NCI-H345 treated with DMSO at 0.1 percent for 48 hours (cell line): ENCODE measurements at regions not wholly inside any gene's neighbourhood (a gene's known extent, or its start where the extent isn't known, plus 50 kb on each side); places are given as distances from the start of the nearest gene placed in this dataset.

Experiments used
- DNase-seq: peaks from one replicate; lab custom pipeline; 2025; ENCODE audit not compliant: unreplicated experiment; lab: John Stamatoyannopoulos, UW

DNA sequence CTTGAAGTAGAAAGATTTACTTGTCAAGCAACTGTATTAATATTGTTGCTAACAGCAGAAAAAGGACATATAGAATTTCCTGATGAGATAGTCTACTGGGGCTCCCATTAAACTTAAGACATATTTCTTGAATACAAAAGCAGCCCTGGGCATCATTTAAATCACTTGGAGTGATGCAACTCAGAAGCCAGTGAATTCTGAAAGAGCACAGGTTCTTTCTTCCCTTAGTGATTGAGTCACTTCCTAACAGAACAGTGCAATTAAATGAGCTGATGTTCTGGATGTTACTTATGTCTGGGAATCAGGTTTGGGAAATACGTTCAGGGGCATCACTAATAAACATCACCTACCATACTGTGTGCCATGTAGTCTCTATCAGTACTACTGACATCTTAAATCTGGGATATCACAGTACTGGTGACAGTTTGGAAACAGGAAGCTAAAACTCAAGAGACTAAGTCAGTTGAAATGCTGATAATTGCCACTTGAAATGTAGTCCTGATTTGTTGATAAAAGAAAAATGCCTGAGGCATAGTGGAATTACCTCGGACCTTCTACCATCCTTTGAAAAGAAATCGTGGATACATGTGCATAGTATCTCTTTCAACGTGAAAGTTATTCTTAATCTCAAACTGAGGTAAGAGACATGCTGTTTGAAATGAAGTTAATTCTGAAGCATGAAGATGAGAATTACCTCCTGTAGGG is 249.2 kb upstream of the GPRIN3 start:
- no peak for DNase-seq

GRCh38 chr4:89551191-89551590 is 243.6 kb upstream of the GPRIN3 start:
- DNase-seq = no peak

- DNase-seq = no peak
Measured at GRCh38 chr4:89549907-89550306, 242.3 kb upstream of the GPRIN3 start.

- DNase-seq = no peak
Measured at GRCh38 chr4:89545315-89545714, 237.7 kb upstream of the GPRIN3 start.

GRCh38 chr4:89541998-89542397 is 234.4 kb upstream of the GPRIN3 start:
- no peak for DNase-seq

DNA sequence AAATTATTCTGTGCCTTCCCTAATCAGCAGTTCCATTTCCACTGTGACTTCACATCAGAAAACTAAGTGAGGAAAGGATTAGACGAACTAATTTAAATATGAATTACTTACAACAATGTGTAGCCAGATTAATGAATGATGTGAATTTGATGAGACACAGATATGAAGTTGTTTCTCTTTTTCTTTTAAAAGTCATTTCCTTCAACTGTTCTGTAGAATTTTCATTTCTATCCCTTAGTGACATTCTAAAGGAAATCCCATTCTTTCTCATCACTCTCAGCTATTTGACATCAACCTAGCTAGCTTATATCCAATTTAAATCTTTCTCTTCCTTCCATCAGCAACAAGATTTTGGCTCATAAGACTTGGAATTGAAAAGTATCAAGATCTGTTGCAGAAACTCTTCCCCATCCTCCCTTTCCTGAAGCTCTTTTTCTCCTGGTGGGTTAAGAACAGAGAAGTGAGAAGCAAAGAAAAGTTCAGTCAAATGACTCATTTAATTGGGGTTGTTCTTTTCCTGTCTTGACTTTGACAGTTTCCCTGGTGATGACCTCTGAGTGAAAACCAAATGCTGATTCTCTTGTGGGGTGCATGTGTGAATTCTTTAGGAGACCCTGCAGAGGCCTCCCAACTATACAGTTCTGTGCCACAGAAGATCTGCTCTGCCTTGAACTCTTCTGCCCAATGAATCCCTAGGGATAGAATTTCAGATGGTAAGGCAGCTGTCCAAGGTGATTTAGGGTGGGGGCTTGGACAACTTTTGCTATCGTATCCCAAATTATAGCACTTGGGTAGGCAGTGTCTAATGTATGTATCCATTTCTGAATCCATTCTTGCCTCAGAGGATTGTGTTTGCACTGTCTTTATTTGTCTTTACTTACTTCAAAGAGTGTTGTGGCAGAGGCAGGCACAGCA is 232.5 kb upstream of the GPRIN3 start:
- DNase-seq = no peak

- DNase-seq = no peak
Measured at GRCh38 chr4:89539374-89539773, 231.8 kb upstream of the GPRIN3 start.

DNA sequence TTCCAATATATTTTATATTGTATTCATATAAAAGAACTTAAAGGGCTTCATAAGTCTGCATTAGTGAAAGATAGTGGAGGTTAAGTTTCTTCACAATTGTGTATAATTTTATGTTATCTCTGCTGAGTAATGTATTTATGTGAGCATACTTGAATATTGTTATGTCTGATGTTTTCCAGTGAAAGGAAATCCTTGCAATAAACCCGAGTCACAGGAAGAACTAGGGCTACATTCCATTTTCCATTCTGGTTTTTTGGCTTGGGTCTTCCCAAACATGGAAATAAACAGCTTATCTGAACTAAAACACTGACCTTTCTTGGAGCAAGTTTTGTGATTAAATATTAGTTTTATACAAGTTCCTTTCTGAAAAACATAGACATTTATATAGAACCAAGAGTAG is 231.3 kb upstream of the GPRIN3 start:
- no peak for DNase-seq

- no peak for DNase-seq
Measured at GRCh38 chr4:89538171-89538570, 230.6 kb upstream of the GPRIN3 start.

GRCh38 chr4:89537281-89537680 is 229.7 kb upstream of the GPRIN3 start:
- DNase-seq = no peak

- no peak for DNase-seq
Measured at GRCh38 chr4:89535251-89535650, 227.7 kb upstream of the GPRIN3 start.

DNA sequence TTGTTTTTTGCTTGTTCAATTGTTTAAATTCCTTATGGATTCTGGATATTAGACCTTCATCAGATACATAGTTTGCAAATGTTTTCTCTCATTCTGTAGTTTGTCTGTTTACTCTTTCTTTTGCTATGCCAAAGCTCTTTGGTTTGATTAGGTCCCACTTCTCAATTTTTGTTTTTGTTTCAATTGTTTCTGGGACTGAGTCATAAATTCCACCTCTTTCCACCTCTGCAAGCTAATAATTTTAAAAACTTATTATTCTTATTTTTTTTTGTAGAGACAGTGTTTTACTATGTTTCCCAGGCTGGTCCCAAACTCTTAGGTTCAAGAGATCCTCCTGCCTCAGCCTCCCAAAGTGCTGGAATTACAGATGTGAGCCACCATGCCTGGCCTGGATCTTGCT is 226.8 kb upstream of the GPRIN3 start:
- no peak for DNase-seq

DNA sequence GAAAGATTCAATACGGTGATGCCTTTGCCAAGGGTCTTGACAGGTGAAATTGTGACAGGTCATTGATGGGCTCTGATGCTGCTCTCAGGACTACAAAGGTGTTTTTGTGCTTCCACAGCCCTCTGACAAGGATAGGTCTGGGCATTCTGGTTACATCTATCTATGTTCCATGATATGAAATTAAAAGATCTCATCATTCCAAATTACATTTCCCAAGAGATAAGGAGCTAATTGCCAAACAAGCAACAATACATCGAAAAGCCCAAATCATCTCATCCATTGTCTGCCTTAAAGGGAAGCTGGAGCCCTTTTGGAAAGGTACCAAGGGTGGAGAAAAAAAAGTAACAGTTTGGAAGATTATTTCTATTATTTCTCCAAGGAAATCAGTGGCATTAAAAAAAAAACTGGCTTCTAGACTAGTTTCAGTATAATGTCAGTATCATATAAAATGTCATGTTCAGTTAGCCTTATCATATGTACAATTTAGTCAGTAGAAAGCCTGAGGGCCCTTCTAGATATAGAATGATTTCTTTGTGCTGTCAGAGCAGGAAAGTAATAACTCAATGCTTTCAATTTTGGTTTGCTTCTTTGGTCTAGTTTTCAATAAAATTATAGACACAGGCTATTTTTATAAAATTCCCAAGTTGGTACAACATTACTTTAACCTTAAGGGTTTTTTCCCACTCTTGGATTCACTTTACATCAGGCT is 224.5 kb upstream of the GPRIN3 start:
- DNase-seq = no peak

- no peak for DNase-seq
Measured at GRCh38 chr4:89528526-89529133, 221.0 kb upstream of the GPRIN3 start.

DNA sequence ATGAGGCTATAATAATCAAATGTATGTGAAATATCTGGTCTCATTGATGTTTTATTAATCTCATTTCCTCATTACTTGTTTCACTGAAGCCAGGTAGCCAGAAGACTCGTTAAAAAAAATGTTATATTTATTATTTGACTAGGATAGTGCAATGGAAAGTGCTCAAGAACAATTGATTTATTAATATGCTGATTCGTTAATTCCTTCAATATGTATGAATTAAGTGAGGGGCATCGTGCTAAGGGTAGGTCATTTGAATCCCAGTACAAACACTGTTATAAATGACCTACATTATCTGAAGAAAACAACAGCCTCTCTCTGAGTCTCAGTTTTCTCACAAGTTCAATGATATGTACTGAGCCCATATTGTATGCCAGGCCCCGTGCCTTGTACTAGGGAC is 214.2 kb upstream of the GPRIN3 start:
- no peak for DNase-seq

DNA sequence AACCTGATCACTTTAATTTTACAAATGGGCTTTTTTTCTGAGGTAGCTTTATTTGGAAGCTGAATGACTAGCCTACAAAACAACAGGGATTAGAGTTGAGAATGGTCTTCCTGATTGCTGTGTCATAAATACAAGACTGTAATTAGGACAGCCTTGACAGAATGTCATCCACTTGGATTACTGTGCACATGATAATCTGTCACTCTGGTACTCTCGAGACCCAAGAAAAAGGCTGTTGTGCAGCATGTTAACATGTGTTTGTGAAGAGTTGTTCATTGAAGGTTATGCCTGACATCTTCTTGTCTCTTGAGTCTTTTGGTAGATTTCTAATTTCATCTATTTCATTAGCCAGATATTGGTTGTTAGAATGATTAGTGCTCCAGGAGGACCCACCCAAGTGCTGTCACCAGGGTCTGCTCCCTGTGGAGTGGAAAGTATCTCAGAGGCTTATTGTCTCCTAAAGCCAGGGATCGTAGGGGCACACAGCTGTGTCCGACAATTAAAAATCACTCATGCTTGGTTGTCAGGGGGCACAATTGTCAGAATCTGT is 212.2 kb upstream of the GPRIN3 start:
- no peak for DNase-seq

- no peak for DNase-seq
Measured at GRCh38 chr4:89518259-89518658, 210.7 kb upstream of the GPRIN3 start.

GRCh38 chr4:89514811-89515210 is 207.2 kb upstream of the GPRIN3 start:
- no peak for DNase-seq

DNA sequence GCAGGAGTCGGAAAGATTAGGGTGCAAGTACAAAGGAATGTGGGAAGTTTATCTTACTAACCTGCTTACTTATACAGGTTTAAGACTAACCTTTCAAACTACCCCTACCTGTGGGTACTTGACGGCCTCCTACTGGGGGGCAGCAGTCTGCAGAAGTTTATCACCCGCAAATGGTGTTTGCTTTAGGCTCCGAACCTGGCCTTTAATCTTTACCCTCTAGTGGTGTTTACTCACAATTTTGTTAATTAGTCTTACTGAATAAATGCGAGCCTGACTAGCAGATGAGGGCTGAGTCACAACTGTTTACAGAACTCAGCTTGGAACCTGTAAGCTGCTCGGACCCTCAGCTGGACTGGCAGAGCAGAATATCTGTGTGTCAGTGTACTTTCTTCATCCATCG is 204.2 kb upstream of the GPRIN3 start:
- no peak for DNase-seq

- no peak for DNase-seq
Measured at GRCh38 chr4:89509708-89510281, 202.2 kb upstream of the GPRIN3 start.
